Calu3 (cell line): ENCODE measurements at regions not wholly inside any gene's neighbourhood (a gene's known extent, or its start where the extent isn't known, plus 50 kb on each side); places are given as distances from the start of the nearest gene placed in this dataset.
A peak's percentile ranks its signal among the peaks of the same experiment; 100 is the strongest.

Experiments
- BruUV-seq: library from RNA; stranded (reverse); fragments of 400-500 nt; replicated peaks from 2 replicates; lab custom pipeline; 2021; lab: Mats Ljungman, UMichigan
- CTCF ChIA-PET: fragments of 300-600 bp; sonication (Branson Sonifier 250); formaldehyde crosslinking; loops from one replicate; lab custom pipeline; 2022; ENCODE audit warnings: antibody characterized with exemption; lab: Charles Lee
- DNase-seq: peaks from one replicate; pipeline ENCODE4 v3.0.0; 2022
- H3K27ac Mint-ChIP-seq: one replicate; pipeline ENCODE4 v1.8.0; 2022; ENCODE audit warnings: mixed read lengths; ENCODE audit not compliant: unreplicated experiment
- H3K27me3 Mint-ChIP-seq: one replicate; pipeline ENCODE4 v1.8.0; 2022; ENCODE audit warnings: mixed read lengths; ENCODE audit not compliant: unreplicated experiment
- H3K36me3 Mint-ChIP-seq: one replicate; pipeline ENCODE4 v1.8.0; 2022; ENCODE audit warnings: mild to moderate bottlenecking, moderate library complexity, mixed read lengths; ENCODE audit not compliant: insufficient read depth, unreplicated experiment
- H3K4me1 Mint-ChIP-seq: one replicate; pipeline ENCODE4 v1.8.0; 2022; ENCODE audit warnings: mild to moderate bottlenecking, low read depth, mixed read lengths; ENCODE audit not compliant: unreplicated experiment
- H3K4me3 Mint-ChIP-seq: one replicate; pipeline ENCODE4 v1.8.0; 2022; ENCODE audit warnings: mild to moderate bottlenecking, low read depth, moderate library complexity, mixed read lengths; ENCODE audit not compliant: unreplicated experiment
- H3K9me3 Mint-ChIP-seq: one replicate; pipeline ENCODE4 v1.8.0; 2022; ENCODE audit warnings: low read depth, mixed read lengths; ENCODE audit not compliant: unreplicated experiment
- CTCF ChIP-seq: fragments of 200-600 bp; IDR thresholded peaks from one replicate; pipeline ENCODE4 v1.8.0; 2022; ENCODE audit warnings: antibody characterized with exemption; ENCODE audit not compliant: unreplicated experiment
- intact Hi-C: fragments of 100-400 bp; cut with micrococcal nuclease; formaldehyde crosslinking; loops from one replicate; pipeline ENCODE4 v1.10.0; 2022; ENCODE audit not compliant: unreplicated experiment

- TF ChIP-seq CTCF: no peak
- intact Hi-C loops: no loop called here
- BruUV-seq: no TSS peak
These were observed 360.4 kb downstream of the SEC14L1 start for GRCh38 chr17:77501101-77501566.

GRCh38 chr17:77501751-77502625 is 361.2 kb downstream of the SEC14L1 start:
- DNase-seq: no peak
- intact Hi-C loops: no loop called here
- Mint-ChIP-seq H3K36me3 (peaks cover 61% of the 10 kb centered on the region), H3K9me3 (no peaks in the 10 kb centered on the region), H3K27me3 (no peaks in the 10 kb centered on the region), H3K27ac (peak overlapping the region; percentile 21), H3K4me3 (no peak overlapping the region), H3K4me1 (no peaks in the 10 kb centered on the region)
- no TSS peak for BruUV-seq
- CTCF ChIA-PET: interaction anchor here (0.8 kb wide), 1 partner anchor 21 kb away, joined by 4 read pairs; no protein-coding TSS in a partner anchor
- TF ChIP-seq CTCF: no peak

More at GRCh38 chr17:77501101-77501566, 360.4 kb downstream of the SEC14L1 start:
- CTCF ChIA-PET: interaction anchor here (0.8 kb wide), 1 partner anchor 20 kb away, joined by 4 read pairs; no protein-coding TSS in a partner anchor
- Mint-ChIP-seq H3K36me3 (peaks cover 70% of the 10 kb centered on the region), H3K9me3 (no peaks in the 10 kb centered on the region), H3K27ac (no peak overlapping the region), H3K27me3 (no peaks in the 10 kb centered on the region), H3K4me1 (no peaks in the 10 kb centered on the region), H3K4me3 (no peak overlapping the region)
- DNase-seq: no peak

DNA sequence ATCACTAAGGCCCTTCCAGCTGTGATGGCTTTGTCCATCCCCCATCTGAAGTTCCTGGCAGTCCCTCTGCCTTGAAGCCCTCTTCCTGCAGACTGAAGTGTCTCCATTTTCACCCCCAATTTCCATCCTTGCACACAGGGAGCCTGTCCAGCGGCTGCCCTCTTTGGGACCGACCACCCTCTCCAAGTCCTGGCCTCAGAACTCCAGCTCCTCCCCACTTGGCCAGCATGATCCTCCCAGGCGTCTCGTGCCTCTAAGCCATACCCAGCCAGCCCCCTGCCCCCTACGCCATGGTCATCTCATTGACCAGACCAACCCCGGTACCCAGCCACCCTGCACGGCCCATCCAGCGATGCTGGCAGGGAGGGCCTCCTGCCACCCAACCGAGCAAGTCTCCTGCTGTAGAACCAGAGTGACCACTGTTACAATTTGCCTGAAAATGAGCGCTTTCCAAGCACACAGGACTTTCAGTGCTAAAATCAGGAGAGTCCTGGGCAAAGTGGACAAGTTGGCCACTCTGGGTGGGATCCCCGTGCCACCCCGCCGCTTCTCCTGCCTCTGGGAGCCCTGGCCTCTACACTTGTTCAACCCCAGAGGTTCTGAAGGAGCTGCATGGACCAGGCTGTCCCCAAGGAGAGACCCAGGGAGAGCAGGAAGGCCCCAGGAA is 362.0 kb downstream of the SEC14L1 start:
- Mint-ChIP-seq H3K36me3 (peaks cover 53% of the 10 kb centered on the region), H3K9me3 (no peaks in the 10 kb centered on the region), H3K27me3 (no peaks in the 10 kb centered on the region), H3K4me3 (no peak overlapping the region), H3K4me1 (no peaks in the 10 kb centered on the region), H3K27ac (peak overlapping the region; percentile 3)
- BruUV-seq: no TSS peak
- intact Hi-C loops: no loop called here
- CTCF ChIA-PET: no interaction called here
- TF ChIP-seq CTCF: no peak
- DNase-seq: no peak

- intact Hi-C loops: no loop called here
- no peak for DNase-seq
- no peak overlapping the region for H3K4me3 Mint-ChIP-seq
- H3K27me3 Mint-ChIP-seq: no peaks in the 10 kb centered on the region
- peaks cover 52% of the 10 kb centered on the region for H3K36me3 Mint-ChIP-seq
- H3K9me3 Mint-ChIP-seq: no peaks in the 10 kb centered on the region
- CTCF ChIA-PET: no interaction called here
- no TSS peak for BruUV-seq
- no peak for TF ChIP-seq CTCF
- H3K4me1 Mint-ChIP-seq: no peaks in the 10 kb centered on the region
- H3K27ac Mint-ChIP-seq: no peak overlapping the region
These were observed 362.5 kb downstream of the SEC14L1 start for GRCh38 chr17:77503293-77503655.
